ENCODE measurements at regions not wholly inside any gene's neighbourhood (a gene's known extent, or its start where the extent isn't known, plus 50 kb on each side); places are given as distances from the start of the nearest gene placed in this dataset.

- TF ChIP-seq MYC (IDR thresholded peaks at IDR 0.05; ENCODE audit: low read depth, low read length) (no peak), CTCF (IDR thresholded peaks at IDR 0.05; ENCODE audit: extremely low read depth in 1 of 2, insufficient read depth in 1 of 2, low read depth in 1 of 2, low read length in 2 of 2) (no peak), POLR2AphosphoS5 (IDR thresholded peaks at IDR 0.05; ENCODE audit: insufficient read depth, low read depth, low read length) (no peak), POLR2A (IDR thresholded peaks at IDR 0.05; ENCODE audit: low read depth, low read length) (no peak), EZH2 (IDR thresholded peaks at IDR 0.05; ENCODE audit: borderline replicate concordance, low read depth, low read length, severe bottlenecking) (no peak)
These were observed 209.6 kb upstream of the RTL1 start for GRCh38 chr14:101113108-101113612.

Data from endothelial cell of umbilical vein (primary cell).